Colonic mucosa (tissue), 4 donors: ENCODE measurements at regions not wholly inside any gene's neighbourhood (a gene's known extent, or its start where the extent isn't known, plus 50 kb on each side); places are given as distances from the start of the nearest gene placed in this dataset.
A peak's percentile ranks its signal among the peaks of the same experiment; 100 is the strongest.

Experiments used
- DNase-seq: peaks from one replicate; pipeline ENCODE4 v3.0.0-alpha.2; 2020
- H3K27ac ChIP-seq: fragments of 200-600 bp; one replicate; pipeline ENCODE4 v1.8.0; 2021
- H3K27me3 ChIP-seq: fragments of 200-600 bp; one replicate; pipeline ENCODE4 v1.8.0; 2021
- H3K36me3 ChIP-seq: fragments of 200-600 bp; one replicate; pipeline ENCODE4 v1.8.0; 2021
- H3K4me1 ChIP-seq: fragments of 200-600 bp; one replicate; pipeline ENCODE4 v1.8.0; 2021; ENCODE audit warnings: mild to moderate bottlenecking
- H3K4me3 ChIP-seq: fragments of 200-600 bp; one replicate; pipeline ENCODE4 v1.8.0; 2021
- H3K9ac ChIP-seq, 2 donors: one replicate each; pipeline ENCODE4 v1.7.0; 2013; ENCODE audit warnings: control low read depth in 2 of 2, low read depth in 2 of 2, low read length in 2 of 2
- H3K9me3 ChIP-seq: fragments of 200-600 bp; one replicate; pipeline ENCODE4 v1.8.0; 2021
- CTCF ChIP-seq: fragments of 200-600 bp; IDR thresholded peaks from one replicate; pipeline ENCODE4 v1.8.0; 2022; ENCODE audit warnings: antibody characterized with exemption, mild to moderate bottlenecking
- intact Hi-C: fragments of 100-400 bp; cut with DNase I; formaldehyde crosslinking; loops from one replicate; pipeline ENCODE4 v1.14.1; 2022
- donor health status: healthy.
- donor health status: DM: no; HTN: no; CAD: no.
- donor health status: DM: no; HTN: no; CAD: no.

- Histone ChIP-seq H3K27me3 (no peaks in the 10 kb centered on the region), H3K9me3 (no peaks in the 10 kb centered on the region), H3K36me3 (no peaks in the 10 kb centered on the region), H3K4me3 (no peak overlapping the region), H3K27ac (no peak overlapping the region), H3K9ac (no peak overlapping the region), H3K4me1 (no peaks in the 10 kb centered on the region)
- intact Hi-C loops = no loop called here
- DNase-seq = no peak
- TF ChIP-seq CTCF = no peak
Measured at GRCh38 chr4:17339376-17339775, 172.5 kb downstream of the QDPR start.

- Histone ChIP-seq H3K27ac (no peak overlapping the region), H3K27me3 (no peaks in the 10 kb centered on the region), H3K9ac (no peak overlapping the region), H3K9me3 (no peaks in the 10 kb centered on the region), H3K4me1 (no peaks in the 10 kb centered on the region), H3K36me3 (no peaks in the 10 kb centered on the region), H3K4me3 (no peak overlapping the region)
- no peak for DNase-seq
- no peak for TF ChIP-seq CTCF
- intact Hi-C loops = no loop called here
Measured at GRCh38 chr4:17336986-17337385, 174.9 kb downstream of the QDPR start.

GRCh38 chr4:17336524-17336961, 175.3 kb downstream of the QDPR start:
- intact Hi-C loops = no loop called here
- no peak overlapping the region for H3K27ac ChIP-seq
- no peaks in the 10 kb centered on the region for H3K4me1 ChIP-seq
- TF ChIP-seq CTCF = no peak
- DNase-seq = peak; percentile 17
- H3K36me3 ChIP-seq = no peaks in the 10 kb centered on the region
- no peak overlapping the region for H3K4me3 ChIP-seq
- H3K9ac ChIP-seq = no peak overlapping the region
- no peaks in the 10 kb centered on the region for H3K9me3 ChIP-seq
- no peaks in the 10 kb centered on the region for H3K27me3 ChIP-seq

- H3K4me1 ChIP-seq = no peaks in the 10 kb centered on the region
- H3K27me3 ChIP-seq = no peaks in the 10 kb centered on the region
- H3K36me3 ChIP-seq = no peaks in the 10 kb centered on the region
- no peak for DNase-seq
- H3K27ac ChIP-seq = no peak overlapping the region
- TF ChIP-seq CTCF = no peak
- H3K4me3 ChIP-seq = no peak overlapping the region
- no peaks in the 10 kb centered on the region for H3K9me3 ChIP-seq
- intact Hi-C loops = no loop called here
- H3K9ac ChIP-seq = no peak overlapping the region
Measured at GRCh38 chr4:17336069-17336468, 175.8 kb downstream of the QDPR start.

- intact Hi-C loops = no loop called here
- H3K4me1 ChIP-seq = no peaks in the 10 kb centered on the region
- no peaks in the 10 kb centered on the region for H3K36me3 ChIP-seq
- H3K4me3 ChIP-seq = no peak overlapping the region
- no peak overlapping the region for H3K27ac ChIP-seq
- H3K9me3 ChIP-seq = no peaks in the 10 kb centered on the region
- no peak overlapping the region for H3K9ac ChIP-seq
- DNase-seq = no peak
- no peak for TF ChIP-seq CTCF
- H3K27me3 ChIP-seq = no peaks in the 10 kb centered on the region
Measured at GRCh38 chr4:17335371-17335770, 176.5 kb downstream of the QDPR start.

- TF ChIP-seq CTCF = no peak
- no peak overlapping the region for H3K4me3 ChIP-seq
- no peaks in the 10 kb centered on the region for H3K27me3 ChIP-seq
- no peaks in the 10 kb centered on the region for H3K4me1 ChIP-seq
- H3K9me3 ChIP-seq = no peaks in the 10 kb centered on the region
- intact Hi-C loops = no loop called here
- no peak overlapping the region for H3K27ac ChIP-seq
- DNase-seq = no peak
- no peaks in the 10 kb centered on the region for H3K36me3 ChIP-seq
- no peak overlapping the region for H3K9ac ChIP-seq
Measured at GRCh38 chr4:17332478-17332877, 179.4 kb downstream of the QDPR start.
